ENCODE measurements at regions not wholly inside any gene's neighbourhood (a gene's known extent, or its start where the extent isn't known, plus 50 kb on each side); places are given as distances from the start of the nearest gene placed in this dataset.

DNA sequence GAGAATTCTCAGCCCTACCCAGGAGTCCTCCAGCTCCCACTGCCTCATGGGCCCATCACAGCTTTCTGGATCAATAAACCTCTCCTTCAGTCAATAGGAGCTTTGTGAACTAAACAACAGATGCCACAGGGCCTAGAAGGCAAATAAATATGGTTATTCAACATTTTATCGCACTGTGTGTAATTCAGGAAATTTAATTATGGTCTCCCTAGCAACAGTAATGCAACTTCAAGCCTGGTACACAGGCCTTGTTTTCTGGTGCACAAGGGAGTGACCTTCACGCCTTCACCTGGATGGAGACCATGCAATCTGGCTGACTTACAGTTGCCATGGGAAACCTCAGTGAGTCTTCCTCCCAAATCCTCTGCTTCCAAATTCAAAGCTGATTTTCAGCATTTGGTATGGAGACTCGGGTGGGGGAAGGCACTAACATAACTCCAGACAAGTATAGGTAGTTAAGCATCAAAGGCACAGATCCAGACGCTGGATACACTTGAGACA is 441.0 kb upstream of the NPVF start:
- peaks cover 13 to 24% of the 10 kb centered on the region in 2 donors for H3K27me3 Mint-ChIP-seq
- Histone ChIP-seq H3K27me3 (replicated peaks in 1 of 2; ENCODE audit: control insufficient read depth in 2 of 2, extremely low read depth in 1 of 2, insufficient read depth in 2 of 2, low read length in 1 of 2) (no peaks in the 10 kb centered on the region), H3K4me1 (ENCODE audit: control insufficient read depth in 1 of 2, extremely low read depth in 1 of 2, insufficient read depth in 2 of 2, low read length in 2 of 2) (no peaks in the 10 kb centered on the region), H3K36me3 (ENCODE audit: control insufficient read depth in 2 of 2, extremely low read depth in 1 of 2, insufficient read depth in 1 of 2, low read length in 1 of 2) (no peaks in the 10 kb centered on the region), H3K27ac (ENCODE audit: low read length) (no peak overlapping the region), H3K9me3 (no peaks in the 10 kb centered on the region), H3K4me3 (ENCODE audit: control insufficient read depth in 1 of 2, extremely low read depth in 1 of 2, low read length in 1 of 2) (no peak overlapping the region)
- ATAC-seq (replicated peaks in 1 of 4) (no peak), DNase-seq (no peak)
- POLR2A ChIA-PET = no interaction called here
- WGBS (ENCODE audit: insufficient coverage) = 74% methylated on average over 3 of the region's 4 CpGs
- H3K36me3 Mint-ChIP-seq = no peaks in the 10 kb centered on the region
- no peaks in the 10 kb centered on the region for H3K4me1 Mint-ChIP-seq
- no peak overlapping the region for H3K4me3 Mint-ChIP-seq
- no peaks in the 10 kb centered on the region for H3K9me3 Mint-ChIP-seq
- H3K27ac Mint-ChIP-seq = no peak overlapping the region
- CTCF ChIA-PET = no interaction called here

DNA sequence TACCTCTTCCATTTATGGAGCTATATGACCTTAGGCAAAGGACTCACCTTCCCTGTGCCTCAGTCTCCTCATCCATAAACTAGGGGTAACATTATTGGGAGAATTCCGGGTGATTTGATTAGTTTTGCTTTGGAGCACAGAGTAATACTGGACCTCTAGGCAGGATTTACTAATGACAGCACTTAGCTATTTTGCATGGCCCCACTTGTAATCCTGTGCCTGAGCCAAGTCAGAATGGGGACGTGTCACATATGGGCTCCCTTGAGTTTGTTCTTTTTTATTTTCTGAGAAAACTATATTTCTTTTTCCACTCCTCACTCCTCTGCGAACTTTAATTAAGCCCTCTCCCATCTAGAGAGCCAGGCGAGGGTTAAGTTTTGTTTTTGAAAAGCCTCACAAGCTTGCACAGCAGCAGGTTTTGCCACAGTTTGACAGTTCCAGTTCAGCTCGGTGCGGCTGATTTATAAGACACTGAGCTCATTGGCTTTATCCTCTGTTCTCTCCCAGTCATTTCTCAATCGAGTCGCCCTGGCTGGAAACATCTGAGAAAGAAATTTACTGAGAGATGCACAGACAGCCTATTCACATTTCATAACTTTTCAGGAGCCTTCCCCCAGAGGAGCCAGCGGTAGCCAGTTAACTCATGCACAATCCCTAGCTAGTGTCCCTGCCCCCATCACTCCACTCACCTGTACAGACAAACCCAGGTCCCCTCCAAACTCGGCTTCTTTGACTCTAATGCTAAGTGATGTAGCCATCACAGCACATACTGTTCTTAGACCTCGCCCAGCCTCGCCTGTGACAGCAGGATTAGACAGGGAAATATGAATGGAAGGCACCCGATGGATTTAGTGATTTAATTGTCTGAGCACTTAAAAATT is 441.9 kb upstream of the NPVF start:
- Histone ChIP-seq H3K36me3 (ENCODE audit: control insufficient read depth in 2 of 2, extremely low read depth in 1 of 2, insufficient read depth in 1 of 2, low read length in 1 of 2) (no peaks in the 10 kb centered on the region), H3K27me3 (replicated peaks in 1 of 2; ENCODE audit: control insufficient read depth in 2 of 2, extremely low read depth in 1 of 2, insufficient read depth in 2 of 2, low read length in 1 of 2) (no peaks in the 10 kb centered on the region), H3K9me3 (no peaks in the 10 kb centered on the region), H3K27ac (ENCODE audit: low read length) (no peak overlapping the region), H3K4me3 (ENCODE audit: control insufficient read depth in 1 of 2, extremely low read depth in 1 of 2, low read length in 1 of 2) (no peak overlapping the region), H3K4me1 (ENCODE audit: control insufficient read depth in 1 of 2, extremely low read depth in 1 of 2, insufficient read depth in 2 of 2, low read length in 2 of 2) (no peaks in the 10 kb centered on the region)
- Mint-ChIP-seq H3K9me3 (no peaks in the 10 kb centered on the region), H3K27ac (no peak overlapping the region), H3K4me1 (no peaks in the 10 kb centered on the region), H3K36me3 (no peaks in the 10 kb centered on the region), H3K4me3 (no peak overlapping the region), H3K27me3 (peaks cover 6 to 17% of the 10 kb centered on the region in 2 donors)
- DNase-seq (no peak), ATAC-seq (replicated peaks in 1 of 4) (no peak)
- 53% methylated on average over 7 of the region's 13 CpGs for WGBS (ENCODE audit: insufficient coverage)
- CTCF ChIA-PET = no interaction called here
- POLR2A ChIA-PET = no interaction called here

DNA sequence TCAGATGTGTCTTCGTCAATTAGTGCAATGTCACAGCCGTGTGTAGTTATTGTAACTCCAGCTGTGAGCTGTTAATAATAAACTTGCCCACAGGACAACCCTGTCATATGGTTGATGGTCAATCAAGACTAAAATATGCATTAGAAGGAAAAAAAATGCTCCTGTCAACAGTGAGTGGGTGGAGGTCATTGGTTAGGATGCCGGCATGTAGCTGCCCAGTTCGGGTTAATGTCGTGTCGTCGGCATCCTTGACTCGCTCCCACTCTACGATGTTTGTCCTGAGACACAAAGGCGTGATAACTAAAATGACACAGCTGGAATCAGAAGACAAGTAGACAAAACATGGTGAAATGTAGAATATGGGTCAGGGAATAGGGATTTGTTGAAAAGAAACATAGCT is 442.8 kb upstream of the NPVF start:
- H3K4me3 ChIP-seq (ENCODE audit: control insufficient read depth in 1 of 2, extremely low read depth in 1 of 2, low read length in 1 of 2) = no peak overlapping the region
- no peaks in the 10 kb centered on the region for H3K9me3 ChIP-seq
- DNase-seq (no peak), ATAC-seq (replicated peaks in 1 of 4) (no peak)
- H3K36me3 ChIP-seq (ENCODE audit: control insufficient read depth in 2 of 2, extremely low read depth in 1 of 2, insufficient read depth in 1 of 2, low read length in 1 of 2) = no peaks in the 10 kb centered on the region
- ChIA-PET CTCF (no interaction called here), POLR2A (no interaction called here)
- Mint-ChIP-seq H3K9me3 (no peaks in the 10 kb centered on the region), H3K4me1 (no peaks in the 10 kb centered on the region), H3K36me3 (no peaks in the 10 kb centered on the region), H3K4me3 (no peak overlapping the region), H3K27me3 (peaks cover 3 to 11% of the 10 kb centered on the region in 2 donors), H3K27ac (no peak overlapping the region)
- no peak overlapping the region for H3K27ac ChIP-seq (ENCODE audit: low read length)
- WGBS (ENCODE audit: insufficient coverage) = 92% methylated on average over 10 of the region's 10 CpGs
- no peaks in the 10 kb centered on the region for H3K27me3 ChIP-seq (replicated peaks in 1 of 2; ENCODE audit: control insufficient read depth in 2 of 2, extremely low read depth in 1 of 2, insufficient read depth in 2 of 2, low read length in 1 of 2)
- no peaks in the 10 kb centered on the region for H3K4me1 ChIP-seq (ENCODE audit: control insufficient read depth in 1 of 2, extremely low read depth in 1 of 2, insufficient read depth in 2 of 2, low read length in 2 of 2)

DNA sequence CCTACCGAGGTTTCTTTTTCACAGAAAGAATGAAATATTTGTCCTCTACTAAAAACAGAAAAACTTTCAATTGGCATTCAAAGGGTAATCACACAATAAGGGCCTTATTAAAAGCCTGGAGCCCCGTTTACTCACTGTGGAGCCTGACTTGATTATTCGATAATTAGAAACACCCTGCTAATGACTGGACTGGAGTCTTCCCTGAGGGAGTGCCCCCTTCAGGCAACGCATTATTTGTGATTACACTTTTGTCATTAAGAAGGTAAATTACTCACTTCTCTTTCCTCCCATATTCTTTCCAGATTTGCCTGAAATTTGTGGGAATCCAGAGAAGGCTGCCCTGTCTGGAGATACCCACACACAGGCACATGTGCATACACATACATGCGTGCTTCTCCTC is 444.2 kb upstream of the NPVF start:
- no peaks in the 10 kb centered on the region for H3K27me3 ChIP-seq (replicated peaks in 1 of 2; ENCODE audit: control insufficient read depth in 2 of 2, extremely low read depth in 1 of 2, insufficient read depth in 2 of 2, low read length in 1 of 2)
- DNase-seq (no peak), ATAC-seq (replicated peaks in 1 of 4) (no peak)
- H3K9me3 Mint-ChIP-seq = no peaks in the 10 kb centered on the region
- H3K9me3 ChIP-seq = no peaks in the 10 kb centered on the region
- no peaks in the 10 kb centered on the region for H3K4me1 ChIP-seq (ENCODE audit: control insufficient read depth in 1 of 2, extremely low read depth in 1 of 2, insufficient read depth in 2 of 2, low read length in 2 of 2)
- no peak overlapping the region for H3K4me3 Mint-ChIP-seq
- H3K27ac Mint-ChIP-seq = no peak overlapping the region
- H3K4me3 ChIP-seq (ENCODE audit: control insufficient read depth in 1 of 2, extremely low read depth in 1 of 2, low read length in 1 of 2) = no peak overlapping the region
- no peaks in the 10 kb centered on the region for H3K36me3 ChIP-seq (ENCODE audit: control insufficient read depth in 2 of 2, extremely low read depth in 1 of 2, insufficient read depth in 1 of 2, low read length in 1 of 2)
- H3K27ac ChIP-seq (ENCODE audit: low read length) = no peak overlapping the region
- ChIA-PET CTCF (no interaction called here), POLR2A (no interaction called here)
- H3K36me3 Mint-ChIP-seq = no peaks in the 10 kb centered on the region
- H3K4me1 Mint-ChIP-seq = no peaks in the 10 kb centered on the region
- peaks cover 3 to 11% of the 10 kb centered on the region in 2 donors for H3K27me3 Mint-ChIP-seq
- WGBS (ENCODE audit: insufficient coverage) = 69% methylated on average over 2 of the region's 5 CpGs

DNA sequence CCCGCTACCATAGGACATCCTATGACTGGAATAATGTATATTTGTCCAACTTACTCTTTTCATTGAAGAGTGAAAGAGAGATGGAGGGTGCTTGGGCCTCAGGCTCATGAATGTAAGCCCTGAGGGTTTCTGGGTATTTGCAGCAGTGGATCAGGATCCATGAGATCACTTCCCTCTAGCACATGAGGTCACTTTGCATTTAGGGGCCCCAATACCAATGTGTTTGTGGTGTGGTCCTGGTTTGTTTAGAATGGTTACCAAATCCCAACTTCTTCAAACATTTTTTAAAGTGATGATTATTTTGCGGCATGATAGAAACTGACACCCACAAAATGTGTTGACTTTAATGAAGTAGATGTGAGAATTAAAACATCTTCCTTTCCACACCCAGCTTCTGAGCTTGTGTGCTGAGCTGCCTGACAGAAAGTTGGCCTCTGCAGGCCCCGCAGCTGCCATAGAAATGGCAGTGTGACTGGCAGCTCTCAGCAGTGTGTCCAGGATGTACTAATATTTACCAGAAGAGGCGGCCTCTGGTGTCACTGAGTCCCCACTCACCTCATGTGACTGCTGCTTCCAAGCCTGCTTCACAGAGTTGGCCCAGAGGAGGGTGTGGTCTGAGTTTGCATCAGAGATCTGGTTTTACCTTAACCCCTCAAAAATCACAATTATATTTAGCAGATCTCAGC is 447.6 kb upstream of the NPVF start:
- Histone ChIP-seq H3K4me3 (ENCODE audit: control insufficient read depth in 1 of 2, extremely low read depth in 1 of 2, low read length in 1 of 2) (no peak overlapping the region), H3K27ac (ENCODE audit: low read length) (no peak overlapping the region), H3K9me3 (no peaks in the 10 kb centered on the region), H3K27me3 (replicated peaks in 1 of 2; ENCODE audit: control insufficient read depth in 2 of 2, extremely low read depth in 1 of 2, insufficient read depth in 2 of 2, low read length in 1 of 2) (no peaks in the 10 kb centered on the region), H3K4me1 (ENCODE audit: control insufficient read depth in 1 of 2, extremely low read depth in 1 of 2, insufficient read depth in 2 of 2, low read length in 2 of 2) (no peaks in the 10 kb centered on the region), H3K36me3 (ENCODE audit: control insufficient read depth in 2 of 2, extremely low read depth in 1 of 2, insufficient read depth in 1 of 2, low read length in 1 of 2) (no peaks in the 10 kb centered on the region)
- peaks cover 0 to 6% of the 10 kb centered on the region in 2 donors for H3K27me3 Mint-ChIP-seq
- ChIA-PET CTCF (no interaction called here), POLR2A (no interaction called here)
- no peak overlapping the region for H3K4me3 Mint-ChIP-seq
- WGBS (ENCODE audit: insufficient coverage) = 80% methylated on average over 1 of the region's 4 CpGs
- DNase-seq (no peak), ATAC-seq (replicated peaks in 1 of 4) (no peak)
- H3K27ac Mint-ChIP-seq = no peak overlapping the region
- H3K9me3 Mint-ChIP-seq = no peaks in the 10 kb centered on the region
- H3K4me1 Mint-ChIP-seq = no peaks in the 10 kb centered on the region
- no peaks in the 10 kb centered on the region for H3K36me3 Mint-ChIP-seq

DNA sequence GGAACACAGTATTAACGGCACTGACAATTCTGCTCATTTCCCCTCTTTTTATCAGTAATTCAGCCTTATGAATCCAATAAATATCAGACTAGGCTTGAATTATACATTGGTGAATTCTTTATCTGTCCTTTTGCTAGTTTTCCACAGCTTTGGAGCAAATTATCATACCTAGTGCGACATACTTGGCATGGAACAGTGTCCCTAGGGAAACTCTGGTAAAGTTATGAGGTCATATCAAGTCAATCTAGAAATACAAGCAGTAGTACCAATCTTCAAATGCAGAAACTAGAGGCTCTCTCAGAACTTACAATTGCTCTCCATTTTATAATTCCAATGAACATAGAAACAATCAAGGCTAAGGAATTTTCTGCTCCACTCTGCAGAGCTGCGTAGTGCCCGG is 449.3 kb upstream of the NPVF start:
- Mint-ChIP-seq H3K27me3 (peaks cover 0 to 6% of the 10 kb centered on the region in 2 donors), H3K27ac (no peak overlapping the region)
- H3K4me3 ChIP-seq (ENCODE audit: control insufficient read depth in 1 of 2, extremely low read depth in 1 of 2, low read length in 1 of 2) = no peak overlapping the region

More for the DNA sequence above, 449.3 kb upstream of the NPVF start:
- DNase-seq (no peak), ATAC-seq (replicated peaks in 1 of 4) (no peak)
- Histone ChIP-seq H3K27ac (ENCODE audit: low read length) (no peak overlapping the region), H3K4me1 (ENCODE audit: control insufficient read depth in 1 of 2, extremely low read depth in 1 of 2, insufficient read depth in 2 of 2, low read length in 2 of 2) (no peaks in the 10 kb centered on the region), H3K27me3 (replicated peaks in 1 of 2; ENCODE audit: control insufficient read depth in 2 of 2, extremely low read depth in 1 of 2, insufficient read depth in 2 of 2, low read length in 1 of 2) (no peaks in the 10 kb centered on the region), H3K36me3 (ENCODE audit: control insufficient read depth in 2 of 2, extremely low read depth in 1 of 2, insufficient read depth in 1 of 2, low read length in 1 of 2) (no peaks in the 10 kb centered on the region), H3K9me3 (no peaks in the 10 kb centered on the region)
- ChIA-PET POLR2A (no interaction called here), CTCF (no interaction called here)
- H3K36me3 Mint-ChIP-seq = no peaks in the 10 kb centered on the region
- WGBS (ENCODE audit: insufficient coverage) = 100% methylated on average over 1 of the region's 4 CpGs
- no peak overlapping the region for H3K4me3 Mint-ChIP-seq
- no peaks in the 10 kb centered on the region for H3K4me1 Mint-ChIP-seq
- no peaks in the 10 kb centered on the region for H3K9me3 Mint-ChIP-seq
